ENCODE measurements at regions not wholly inside any gene's neighbourhood (a gene's known extent, or its start where the extent isn't known, plus 50 kb on each side); places are given as distances from the start of the nearest gene placed in this dataset.
"Not testable (repeated sequence)": the region's sequence is repeated elsewhere in the genome, so short reads cannot be mapped to it uniquely, and the experiment has no call there.

DNA sequence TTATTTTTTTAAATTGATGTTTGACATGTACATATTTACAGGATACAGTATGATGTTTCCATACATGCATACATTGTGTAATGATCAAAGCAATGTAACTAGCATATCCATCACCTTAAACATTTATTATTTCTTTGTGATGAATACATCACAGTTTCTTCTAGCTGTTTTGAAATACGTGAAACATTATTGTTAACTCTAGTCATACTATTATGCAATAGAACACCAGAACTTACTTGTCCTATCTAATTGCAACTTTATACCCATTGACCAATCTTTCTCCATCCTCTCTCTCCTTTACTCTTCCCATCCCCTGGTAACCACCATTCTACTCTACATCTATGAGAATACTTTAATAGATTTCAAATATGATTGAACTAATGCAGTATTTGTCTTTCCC, 1942.7 kb downstream of the PCDH9 start:
- no peaks in the 10 kb centered on the region for H4K20me1 ChIP-seq (ENCODE audit: insufficient read depth, low read length)
- no peak overlapping the region for H3K4me3 ChIP-seq (ENCODE audit: insufficient read depth, low read depth, low read length)
- H3K4me1 Mint-ChIP-seq (ENCODE audit: low read depth, unreplicated experiment): peaks cover 2% of the 10 kb centered on the region
- no peak overlapping the region for H3K4me2 ChIP-seq (ENCODE audit: low read length)
- no peaks in the 10 kb centered on the region for H3K36me3 Mint-ChIP-seq (ENCODE audit: low read depth, unreplicated experiment)
- no peak overlapping the region for H2AFZ ChIP-seq (ENCODE audit: low read depth, low read length)
- H3K79me2 ChIP-seq (ENCODE audit: insufficient read depth, low read length): no peaks in the 10 kb centered on the region
- TF ChIP-seq, protein P1, sequence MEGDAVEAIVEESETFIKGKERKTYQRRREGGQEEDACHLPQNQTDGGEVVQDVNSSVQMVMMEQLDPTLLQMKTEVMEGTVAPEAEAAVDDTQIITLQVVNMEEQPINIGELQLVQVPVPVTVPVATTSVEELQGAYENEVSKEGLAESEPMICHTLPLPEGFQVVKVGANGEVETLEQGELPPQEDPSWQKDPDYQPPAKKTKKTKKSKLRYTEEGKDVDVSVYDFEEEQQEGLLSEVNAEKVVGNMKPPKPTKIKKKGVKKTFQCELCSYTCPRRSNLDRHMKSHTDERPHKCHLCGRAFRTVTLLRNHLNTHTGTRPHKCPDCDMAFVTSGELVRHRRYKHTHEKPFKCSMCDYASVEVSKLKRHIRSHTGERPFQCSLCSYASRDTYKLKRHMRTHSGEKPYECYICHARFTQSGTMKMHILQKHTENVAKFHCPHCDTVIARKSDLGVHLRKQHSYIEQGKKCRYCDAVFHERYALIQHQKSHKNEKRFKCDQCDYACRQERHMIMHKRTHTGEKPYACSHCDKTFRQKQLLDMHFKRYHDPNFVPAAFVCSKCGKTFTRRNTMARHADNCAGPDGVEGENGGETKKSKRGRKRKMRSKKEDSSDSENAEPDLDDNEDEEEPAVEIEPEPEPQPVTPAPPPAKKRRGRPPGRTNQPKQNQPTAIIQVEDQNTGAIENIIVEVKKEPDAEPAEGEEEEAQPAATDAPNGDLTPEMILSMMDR (IDR thresholded peaks at IDR 0.05; ENCODE audit: insufficient read depth, low read depth, low read length): no peak
- no peak for TF ChIP-seq EZH2 (IDR thresholded peaks at IDR 0.05; ENCODE audit: insufficient read depth, low read length)
- H3K36me3 ChIP-seq (ENCODE audit: insufficient read depth, low read length): no peaks in the 10 kb centered on the region
- H3K9me3 ChIP-seq (ENCODE audit: insufficient read depth, low read depth, low read length): no peaks in the 10 kb centered on the region
- H3K27me3 ChIP-seq (ENCODE audit: insufficient read depth, low read length): no peaks in the 10 kb centered on the region
- no peaks in the 10 kb centered on the region for H3K4me1 ChIP-seq (ENCODE audit: insufficient read depth, low read length)
- no peak for FAIRE-seq
- no peak overlapping the region for H3K4me3 Mint-ChIP-seq (ENCODE audit: unreplicated experiment)
- no peaks in the 10 kb centered on the region for H3K9me3 Mint-ChIP-seq (ENCODE audit: unreplicated experiment)
- no peak overlapping the region for H3K9ac ChIP-seq (ENCODE audit: low read length)
- no peak overlapping the region for H3K27ac Mint-ChIP-seq (ENCODE audit: unreplicated experiment)
- H3K27me3 Mint-ChIP-seq (ENCODE audit: low read depth, unreplicated experiment): no peaks in the 10 kb centered on the region
- no peak overlapping the region for H3K27ac ChIP-seq (ENCODE audit: low read depth, low read length)
- DNase-seq (ENCODE audit: low read depth): no peak

DNA sequence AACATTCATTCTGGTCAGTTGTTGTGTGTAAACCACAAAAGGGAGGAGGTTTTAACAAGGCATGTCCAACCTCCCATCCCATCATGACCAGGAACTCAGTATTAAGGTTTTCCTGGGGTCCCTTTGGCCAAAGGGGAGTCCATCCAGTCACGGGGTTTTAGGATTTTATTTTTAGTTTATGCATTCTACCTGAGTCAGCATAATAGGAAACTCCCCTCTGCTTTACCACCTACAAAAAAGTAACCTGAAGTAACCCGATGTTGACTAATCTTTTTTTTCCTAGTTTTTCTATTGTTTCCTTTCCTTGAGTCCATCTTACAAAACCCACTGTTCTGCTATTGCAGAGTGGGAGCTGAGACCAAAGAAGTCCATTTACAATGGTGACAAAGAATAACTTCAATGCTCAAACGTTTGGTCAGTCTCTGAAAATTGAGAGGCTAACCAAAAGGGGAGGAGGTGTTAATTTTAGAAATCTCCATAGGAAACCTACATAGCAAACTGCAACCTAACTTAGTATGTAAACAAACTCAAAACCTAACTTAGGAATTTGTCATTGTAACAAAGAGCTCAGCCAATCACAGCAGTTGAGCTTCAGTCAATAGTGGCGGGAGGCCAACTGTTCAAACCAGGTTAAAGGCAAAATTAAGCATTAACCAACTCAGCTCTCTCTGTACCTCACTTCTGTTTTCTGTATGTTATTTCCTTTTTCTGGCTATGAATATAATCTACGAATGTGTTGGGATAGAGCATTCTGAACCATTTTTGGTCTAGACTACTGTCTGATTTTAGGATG, 1954.1 kb downstream of the PCDH9 start:
- Mint-ChIP-seq H3K27ac (ENCODE audit: unreplicated experiment) (no peak overlapping the region), H3K9me3 (ENCODE audit: unreplicated experiment) (peaks cover 10% of the 10 kb centered on the region), H3K4me3 (ENCODE audit: unreplicated experiment) (no peak overlapping the region), H3K4me1 (ENCODE audit: low read depth, unreplicated experiment) (no peaks in the 10 kb centered on the region), H3K36me3 (ENCODE audit: low read depth, unreplicated experiment) (peaks cover 1% of the 10 kb centered on the region), H3K27me3 (ENCODE audit: low read depth, unreplicated experiment) (no peaks in the 10 kb centered on the region)
- Histone ChIP-seq H3K9ac (ENCODE audit: low read length) (no peak overlapping the region), H3K79me2 (ENCODE audit: insufficient read depth, low read length) (no peaks in the 10 kb centered on the region), H3K4me3 (ENCODE audit: insufficient read depth, low read depth, low read length) (no peak overlapping the region), H3K27ac (ENCODE audit: low read depth, low read length) (no peak overlapping the region), H3K4me2 (ENCODE audit: low read length) (no peak overlapping the region), H3K9me3 (ENCODE audit: insufficient read depth, low read depth, low read length) (no peaks in the 10 kb centered on the region), H2AFZ (ENCODE audit: low read depth, low read length) (no peak overlapping the region), H3K4me1 (ENCODE audit: insufficient read depth, low read length) (no peaks in the 10 kb centered on the region), H3K36me3 (ENCODE audit: insufficient read depth, low read length) (no peaks in the 10 kb centered on the region), H3K27me3 (ENCODE audit: insufficient read depth, low read length) (no peaks in the 10 kb centered on the region), H4K20me1 (ENCODE audit: insufficient read depth, low read length) (no peaks in the 10 kb centered on the region)
- TF ChIP-seq, protein P1 (IDR thresholded peaks at IDR 0.05; ENCODE audit: insufficient read depth, low read depth, low read length): no peak
- TF ChIP-seq EZH2 (IDR thresholded peaks at IDR 0.05; ENCODE audit: insufficient read depth, low read length): no peak
- no peak for FAIRE-seq
- DNase-seq (ENCODE audit: low read depth): no peak

DNA sequence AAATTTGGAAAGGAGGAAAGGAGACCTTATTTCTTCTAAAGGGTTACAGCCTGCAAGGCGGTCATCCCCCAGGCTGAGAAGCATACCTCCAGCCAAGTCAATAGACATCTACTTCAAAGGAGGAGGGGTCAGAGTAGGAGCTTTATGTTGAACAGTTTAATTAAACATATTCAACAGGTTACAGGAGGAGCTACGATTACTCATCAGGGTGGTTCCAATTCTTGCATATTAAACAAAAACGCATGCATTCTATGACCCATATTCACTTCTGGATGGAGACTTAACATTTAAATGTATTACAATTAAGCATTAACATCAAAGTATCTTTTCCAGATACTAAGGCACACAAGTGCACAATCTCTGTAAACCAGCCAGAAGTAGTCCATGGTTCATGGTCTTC, 1955.0 kb downstream of the PCDH9 start:
- Mint-ChIP-seq H3K36me3 (ENCODE audit: low read depth, unreplicated experiment) (peaks cover 1% of the 10 kb centered on the region), H3K9me3 (ENCODE audit: unreplicated experiment) (peaks cover 10% of the 10 kb centered on the region), H3K27me3 (ENCODE audit: low read depth, unreplicated experiment) (no peaks in the 10 kb centered on the region), H3K27ac (ENCODE audit: unreplicated experiment) (no peak overlapping the region), H3K4me1 (ENCODE audit: low read depth, unreplicated experiment) (no peaks in the 10 kb centered on the region), H3K4me3 (ENCODE audit: unreplicated experiment) (no peak overlapping the region)
- FAIRE-seq: no peak
- H2AFZ ChIP-seq (ENCODE audit: low read depth, low read length): no peak overlapping the region
- no peak overlapping the region for H3K27ac ChIP-seq (ENCODE audit: low read depth, low read length)
- DNase-seq (ENCODE audit: low read depth): no peak
- no peaks in the 10 kb centered on the region for H3K4me1 ChIP-seq (ENCODE audit: insufficient read depth, low read length)
- no peak overlapping the region for H3K4me3 ChIP-seq (ENCODE audit: insufficient read depth, low read depth, low read length)
- H3K27me3 ChIP-seq (ENCODE audit: insufficient read depth, low read length): no peaks in the 10 kb centered on the region
- TF ChIP-seq, protein P1 (IDR thresholded peaks at IDR 0.05; ENCODE audit: insufficient read depth, low read depth, low read length): no peak
- no peak for TF ChIP-seq EZH2 (IDR thresholded peaks at IDR 0.05; ENCODE audit: insufficient read depth, low read length)
- H3K79me2 ChIP-seq (ENCODE audit: insufficient read depth, low read length): no peaks in the 10 kb centered on the region
- no peaks in the 10 kb centered on the region for H3K36me3 ChIP-seq (ENCODE audit: insufficient read depth, low read length)
- no peak overlapping the region for H3K4me2 ChIP-seq (ENCODE audit: low read length)
- H4K20me1 ChIP-seq (ENCODE audit: insufficient read depth, low read length): no peaks in the 10 kb centered on the region
- no peaks in the 10 kb centered on the region for H3K9me3 ChIP-seq (ENCODE audit: insufficient read depth, low read depth, low read length)
- no peak overlapping the region for H3K9ac ChIP-seq (ENCODE audit: low read length)

DNA sequence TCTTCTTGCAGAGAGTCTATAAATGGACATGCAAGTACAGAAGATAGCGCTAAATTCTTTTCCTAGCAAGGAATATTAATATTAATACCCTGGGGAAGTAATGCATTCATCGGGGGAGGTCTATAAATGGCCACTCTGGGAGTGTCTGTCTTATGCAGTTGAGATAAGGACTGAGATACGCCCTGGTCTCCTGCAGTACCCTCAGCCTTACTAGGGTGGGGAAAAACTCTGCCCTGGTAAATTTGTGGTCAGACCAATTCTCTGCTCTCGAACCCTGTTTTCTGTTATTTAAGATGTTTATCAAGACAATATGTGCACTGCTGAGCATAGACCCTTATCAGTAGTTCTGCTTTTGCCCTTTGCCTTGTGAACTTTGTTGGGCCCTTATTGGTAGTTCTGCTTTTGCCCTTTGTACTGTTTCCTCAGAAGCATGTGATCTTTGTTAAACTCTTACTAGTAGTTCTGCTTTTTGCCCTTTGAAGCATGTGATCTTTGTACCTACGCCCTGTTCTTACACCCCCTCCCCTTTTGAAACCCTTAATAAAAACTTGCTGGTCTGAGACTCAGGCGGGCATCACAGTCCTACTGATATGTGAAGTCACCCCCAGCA, 1956.2 kb downstream of the PCDH9 start:
- FAIRE-seq: not testable (repeated sequence)

More for the DNA sequence above, 1956.2 kb downstream of the PCDH9 start:
- H3K27me3 ChIP-seq (ENCODE audit: insufficient read depth, low read length); H3K27me3 Mint-ChIP-seq (ENCODE audit: low read depth, unreplicated experiment); H3K9ac ChIP-seq (ENCODE audit: low read length); H3K27ac ChIP-seq (ENCODE audit: low read depth, low read length); H3K36me3 ChIP-seq (ENCODE audit: insufficient read depth, low read length); H3K4me1 Mint-ChIP-seq (ENCODE audit: low read depth, unreplicated experiment); H3K27ac Mint-ChIP-seq (ENCODE audit: unreplicated experiment); H3K36me3 Mint-ChIP-seq (ENCODE audit: low read depth, unreplicated experiment); DNase-seq (ENCODE audit: low read depth); H3K9me3 ChIP-seq (ENCODE audit: insufficient read depth, low read depth, low read length); H3K4me3 ChIP-seq (ENCODE audit: insufficient read depth, low read depth, low read length); H4K20me1 ChIP-seq (ENCODE audit: insufficient read depth, low read length); H3K9me3 Mint-ChIP-seq (ENCODE audit: unreplicated experiment); H3K4me1 ChIP-seq (ENCODE audit: insufficient read depth, low read length); H3K4me2 ChIP-seq (ENCODE audit: low read length); H2AFZ ChIP-seq (ENCODE audit: low read depth, low read length); H3K79me2 ChIP-seq (ENCODE audit: insufficient read depth, low read length); H3K4me3 Mint-ChIP-seq (ENCODE audit: unreplicated experiment): not testable (repeated sequence)

All from astrocyte (in vitro differentiated cells and primary cell).